Tibial artery (tissue), 4 donors: ENCODE measurements at regions not wholly inside any gene's neighbourhood (a gene's known extent, or its start where the extent isn't known, plus 50 kb on each side); places are given as distances from the start of the nearest gene placed in this dataset.
"Not testable (repeated sequence)": the region's sequence is repeated elsewhere in the genome, so short reads cannot be mapped to it uniquely, and the experiment has no call there.

ENCODE experiments used
- DNase-seq, 2 donors: peaks; one replicate each; pipeline ENCODE4 v3.0.0-alpha.2; 2019
- H3K27ac ChIP-seq, 2 donors: fragments of 200-600 bp; sonication (generic) in 1 of 2; 1 replicate in 1 of 2; 2 replicates in 1 of 2; pipeline ENCODE4 v1.5.1; 2018 to 2019; ENCODE audit warnings: mild to moderate bottlenecking in 1 of 2
- H3K27me3 ChIP-seq, 2 donors: fragments of 200-600 bp; sonication (generic) in 1 of 2; one replicate each; pipeline versions ENCODE4 v1.5.1 to v1.6.0; 2016 to 2019
- H3K36me3 ChIP-seq, 3 donors: fragments of 200-600 bp; sonication (generic) in 2 of 3; one replicate each; pipeline ENCODE4 v1.5.1; 2016 to 2019; ENCODE audit warnings: mild to moderate bottlenecking in 2 of 3
- H3K4me1 ChIP-seq, 4 donors: fragments of 200-600 bp; sonication (generic) in 2 of 4; 1 replicate in 3 of 4; 2 replicates in 1 of 4; pipeline ENCODE4 v1.5.1; 2016 to 2019
- H3K4me3 ChIP-seq, 2 donors: fragments of 200-600 bp; sonication (generic) in 1 of 2; 1 replicate in 1 of 2; 2 replicates in 1 of 2; pipeline ENCODE4 v1.5.1; 2018 to 2019; ENCODE audit warnings: mild to moderate bottlenecking in 2 of 2
- H3K9me3 ChIP-seq, 3 donors: fragments of 200-600 bp; sonication (generic) in 1 of 3; one replicate each; pipeline ENCODE4 v1.5.1; 2016 to 2019
- CTCF ChIP-seq, 2 experiments: fragments of 200-600 bp in 1 of 2; fragments of 450-650 bp in 1 of 2; IDR thresholded peaks; one replicate each; pipeline ENCODE4 v1.5.1; 2017 to 2019; ENCODE audit warnings: antibody characterized with exemption in 2 of 2, mild to moderate bottlenecking in 1 of 2, moderate library complexity in 1 of 2
- intact Hi-C: fragments of 100-400 bp; cut with DNase I; formaldehyde crosslinking; loops from one replicate; pipeline ENCODE4 v1.15.0; 2023; ENCODE audit warnings: low total_unique reads

- Histone ChIP-seq H3K4me3 (no peak overlapping the region), H3K36me3 (no peaks in the 10 kb centered on the region), H3K4me1 (no peaks in the 10 kb centered on the region), H3K9me3 (peaks cover 0 to 26% (median 15%) of the 10 kb centered on the region in 3 donors), H3K27ac (no peak overlapping the region), H3K27me3 (no peaks in the 10 kb centered on the region)
- intact Hi-C loops: no loop called here
- TF ChIP-seq CTCF (IDR thresholded peaks at IDR 0.05): no peak
- DNase-seq: no peak
Measured at GRCh38 chr2:107553539-107553938, 273.2 kb upstream of the RGPD4 start.

- Histone ChIP-seq H3K36me3 (no peaks in the 10 kb centered on the region), H3K9me3 (peaks cover 0 to 26% (median 15%) of the 10 kb centered on the region in 3 donors), H3K27me3 (no peaks in the 10 kb centered on the region), H3K27ac (no peak overlapping the region), H3K4me1 (no peaks in the 10 kb centered on the region), H3K4me3 (no peak overlapping the region)
- intact Hi-C loops: no loop called here
- no peak for DNase-seq
- TF ChIP-seq CTCF (IDR thresholded peaks at IDR 0.05): no peak
Measured at GRCh38 chr2:107556038-107556627, 270.6 kb upstream of the RGPD4 start.

GRCh38 chr2:107558295-107558694 lies 268.4 kb upstream of the RGPD4 start:
- Histone ChIP-seq H3K4me1 (no peaks in the 10 kb centered on the region), H3K27ac (no peak overlapping the region), H3K27me3 (no peaks in the 10 kb centered on the region), H3K9me3 (peaks cover 0 to 26% (median 15%) of the 10 kb centered on the region in 3 donors), H3K36me3 (no peaks in the 10 kb centered on the region), H3K4me3 (no peak overlapping the region)
- no peak for TF ChIP-seq CTCF (IDR thresholded peaks at IDR 0.05)
- intact Hi-C loops: no loop called here
- no peak for DNase-seq

- intact Hi-C loops: no loop called here
- Histone ChIP-seq H3K36me3 (no peaks in the 10 kb centered on the region), H3K4me3 (no peak overlapping the region), H3K9me3 (no peaks in the 10 kb centered on the region), H3K27me3 (no peaks in the 10 kb centered on the region), H3K4me1 (no peaks in the 10 kb centered on the region), H3K27ac (no peak overlapping the region)
- TF ChIP-seq CTCF (IDR thresholded peaks at IDR 0.05): no peak
- no peak for DNase-seq
Measured at GRCh38 chr2:107569496-107569895, 257.2 kb upstream of the RGPD4 start.

- no peak overlapping the region for H3K27ac ChIP-seq
- H3K4me3 ChIP-seq: no peak overlapping the region
- H3K27me3 ChIP-seq: no peaks in the 10 kb centered on the region
- no peak for TF ChIP-seq CTCF (IDR thresholded peaks at IDR 0.05)
- DNase-seq: no peak
- H3K4me1 ChIP-seq: no peaks in the 10 kb centered on the region
- intact Hi-C loops: no loop called here
- H3K9me3 ChIP-seq: no peaks in the 10 kb centered on the region
- no peaks in the 10 kb centered on the region for H3K36me3 ChIP-seq
Measured at GRCh38 chr2:107570876-107571275, 255.8 kb upstream of the RGPD4 start.

- H3K4me1 ChIP-seq: not testable (repeated sequence)
Measured at GRCh38 chr2:107572890-107573289, 253.8 kb upstream of the RGPD4 start.

More at GRCh38 chr2:107572890-107573289, 253.8 kb upstream of the RGPD4 start:
- H3K36me3 ChIP-seq, H3K9me3 ChIP-seq, DNase-seq, intact Hi-C loops, H3K27ac ChIP-seq, H3K27me3 ChIP-seq, H3K4me3 ChIP-seq: not testable (repeated sequence)
